ENCODE measurements at regions not wholly inside any gene's neighbourhood (a gene's known extent, or its start where the extent isn't known, plus 50 kb on each side); places are given as distances from the start of the nearest gene placed in this dataset.

DNA sequence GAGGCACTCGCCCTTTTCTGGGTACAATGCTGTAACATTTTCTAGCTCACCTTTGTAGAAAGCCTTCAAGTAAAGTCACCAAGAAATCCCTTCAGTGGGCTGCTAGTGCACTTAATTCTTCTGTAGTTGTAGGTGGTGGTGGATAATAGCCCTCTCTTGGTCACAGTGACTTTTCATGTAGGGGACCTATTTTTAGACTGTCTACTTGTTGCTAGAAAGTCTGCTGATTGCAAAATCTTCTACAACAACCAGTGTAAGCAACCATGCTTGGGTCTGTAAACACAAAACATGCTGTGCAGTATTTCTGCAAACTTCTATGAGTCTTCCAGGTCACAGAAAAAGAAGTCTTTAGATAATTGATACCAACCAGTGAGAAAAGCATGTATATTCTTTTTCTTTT is 55.6 kb downstream of the PBDC1 start:
- no peak for DNase-seq

DNA sequence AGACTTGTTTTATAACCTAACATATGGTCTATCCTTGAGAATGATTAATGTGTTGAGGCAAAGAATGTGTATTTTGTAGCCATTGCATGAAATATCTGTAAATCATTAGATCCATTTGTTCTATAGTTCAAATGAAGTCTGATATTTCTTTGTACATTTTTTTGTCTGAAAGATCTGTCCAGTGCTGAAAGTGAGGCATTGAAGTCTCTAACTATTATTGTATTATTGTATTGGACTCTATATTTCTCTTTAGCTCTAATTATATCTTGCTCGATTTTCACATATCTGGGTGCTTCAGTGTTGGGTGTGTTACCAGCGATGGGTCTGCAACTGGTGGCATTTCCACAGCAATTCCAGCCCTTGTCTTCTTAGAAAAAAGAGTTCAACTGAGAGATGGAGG is 76.0 kb downstream of the PBDC1 start:
- no peak for DNase-seq

DNA sequence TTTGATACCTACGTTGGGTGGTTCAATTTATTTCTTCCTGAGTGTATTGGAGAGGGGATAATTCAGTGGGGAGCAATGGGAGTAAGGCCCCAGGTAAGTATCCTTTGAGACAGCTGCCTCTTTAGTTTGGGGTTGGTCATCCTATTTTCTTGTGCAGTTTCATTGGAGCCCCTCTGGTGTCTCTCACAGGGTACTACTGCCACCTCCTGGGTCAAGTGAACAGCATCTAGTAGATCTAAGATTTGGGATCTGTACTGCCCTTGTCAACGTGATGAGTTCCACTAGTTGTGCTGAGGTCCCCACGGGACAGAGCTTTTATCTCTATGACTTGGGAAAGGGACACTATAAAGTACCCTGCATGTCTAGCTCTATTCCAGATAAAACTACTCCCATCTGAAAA is 80.6 kb downstream of the PBDC1 start:
- DNase-seq, result peak; percentile 17 to 32

DNA sequence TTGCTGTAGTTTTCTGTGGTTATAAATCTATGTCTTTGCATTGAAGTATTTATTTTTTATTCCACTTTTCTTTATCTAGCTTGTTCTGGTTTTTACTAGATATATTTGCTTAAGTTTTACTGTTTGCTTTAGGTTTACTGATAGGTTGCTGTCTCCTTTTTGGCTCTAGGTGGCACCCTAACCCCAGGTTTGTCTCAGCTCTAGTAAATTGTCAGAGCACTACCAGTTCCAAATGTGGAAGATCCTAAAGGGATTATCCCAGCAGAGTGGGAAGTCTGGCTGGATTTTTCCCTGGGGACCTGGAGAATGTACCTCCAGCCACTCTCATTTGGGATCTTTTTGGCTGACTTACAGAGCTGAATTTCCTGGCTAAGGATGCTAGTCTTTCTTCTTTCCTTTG is 106.1 kb downstream of the PBDC1 start:
- DNase-seq, result peak; percentile 29 to 39
